Spinal cord (tissue), 9 donors: ENCODE measurements at regions not wholly inside any gene's neighbourhood (a gene's known extent, or its start where the extent isn't known, plus 50 kb on each side); places are given as distances from the start of the nearest gene placed in this dataset.

Experiments
- DNase-seq, 6 donors: peaks; one replicate each; pipeline versions ENCODE4 v3.0.0 to v3.0.0-alpha.2; 2013 to 2015; ENCODE audit warnings: low spot score in 6 of 6, low read depth in 4 of 6
- H3K27ac ChIP-seq: one replicate; pipeline ENCODE4 v1.5.1; 2013; ENCODE audit warnings: low read depth, low read length, control low read depth
- H3K27me3 ChIP-seq: one replicate; pipeline ENCODE4 v1.6.1; 2013; ENCODE audit warnings: low read length; ENCODE audit not compliant: control insufficient read depth, insufficient read depth
- H3K36me3 ChIP-seq: one replicate; pipeline ENCODE4 v1.6.1; 2013; ENCODE audit warnings: low read length; ENCODE audit not compliant: control insufficient read depth, insufficient read depth
- H3K4me1 ChIP-seq: one replicate; pipeline ENCODE4 v1.6.1; 2013; ENCODE audit warnings: low read length; ENCODE audit not compliant: control insufficient read depth, insufficient read depth
- H3K4me3 ChIP-seq: one replicate; pipeline ENCODE4 v1.5.1; 2013; ENCODE audit warnings: low read depth, low read length, control low read depth
- H3K9me3 ChIP-seq: one replicate; pipeline ENCODE4 v1.6.1; 2013; ENCODE audit warnings: low read length; ENCODE audit not compliant: control insufficient read depth, insufficient read depth
- WGBS: methylation state at CpG from one replicate; pipeline ENCODE4 v1.1.5; 2013; ENCODE audit warnings: missing lambda C conversion rate; ENCODE audit not compliant: insufficient coverage; 5-methylcytosine and 5-hydroxymethylcytosine counted together
- donor health status: healthy.

GRCh38 chr6:6529275-6529674 is 59.2 kb upstream of the LY86 start:
- Histone ChIP-seq H3K27ac (no peak overlapping the region), H3K27me3 (no peaks in the 10 kb centered on the region), H3K4me3 (no peak overlapping the region), H3K9me3 (no peaks in the 10 kb centered on the region), H3K4me1 (no peaks in the 10 kb centered on the region), H3K36me3 (no peaks in the 10 kb centered on the region)
- DNase-seq, result no peak
- no CpG with 5 or more reads among the region's 3 CpGs for WGBS

GRCh38 chr6:6533176-6533575 is 55.3 kb upstream of the LY86 start:
- Histone ChIP-seq H3K4me3 (no peak overlapping the region), H3K27me3 (no peaks in the 10 kb centered on the region), H3K36me3 (no peaks in the 10 kb centered on the region), H3K27ac (no peak overlapping the region), H3K4me1 (no peaks in the 10 kb centered on the region), H3K9me3 (no peaks in the 10 kb centered on the region)
- no CpG with 5 or more reads among the region's 3 CpGs for WGBS
- peak in 1 of 6 donors; percentile 22 for DNase-seq

GRCh38 chr6:6534399-6534798 is 54.1 kb upstream of the LY86 start:
- 92% methylated on average over 14 of the region's 16 CpGs for WGBS
- H3K4me1 ChIP-seq, result no peaks in the 10 kb centered on the region
- no peak overlapping the region for H3K4me3 ChIP-seq
- DNase-seq, result no peak
- no peak overlapping the region for H3K27ac ChIP-seq
- H3K9me3 ChIP-seq, result no peaks in the 10 kb centered on the region
- H3K27me3 ChIP-seq, result no peaks in the 10 kb centered on the region
- no peaks in the 10 kb centered on the region for H3K36me3 ChIP-seq

GRCh38 chr6:6537488-6538260 is 50.8 kb upstream of the LY86 start:
- H3K9me3 ChIP-seq, result peaks cover 2% of the 10 kb centered on the region
- H3K4me1 ChIP-seq, result no peaks in the 10 kb centered on the region
- no peaks in the 10 kb centered on the region for H3K27me3 ChIP-seq
- DNase-seq, result peak in 1 of 6 donors; percentile 30
- no peak overlapping the region for H3K4me3 ChIP-seq
- H3K36me3 ChIP-seq, result no peaks in the 10 kb centered on the region
- peak overlapping the region; percentile 1 for H3K27ac ChIP-seq
- WGBS, result no CpG with 5 or more reads among the region's 1 CpG

- Histone ChIP-seq H3K27ac (peak overlapping the region; percentile 1), H3K27me3 (no peaks in the 10 kb centered on the region), H3K9me3 (peaks cover 2% of the 10 kb centered on the region), H3K4me1 (peaks cover 5% of the 10 kb centered on the region), H3K36me3 (no peaks in the 10 kb centered on the region), H3K4me3 (no peak overlapping the region)
- 69% methylated on average over 1 of the region's 4 CpGs for WGBS
- DNase-seq, result peak in 1 of 6 donors; percentile 55
Observed at GRCh38 chr6:6538261-6538660, 50.3 kb upstream of the LY86 start.
